GM18505 (cell line): ENCODE measurements at regions not wholly inside any gene's neighbourhood (a gene's known extent, or its start where the extent isn't known, plus 50 kb on each side); places are given as distances from the start of the nearest gene placed in this dataset.
"Not testable (repeated sequence)": the region's sequence is repeated elsewhere in the genome, so short reads cannot be mapped to it uniquely, and the experiment has no call there.

Experiments
- ATAC-seq: cut with Tn5 transposase; IDR thresholded peaks from one replicate; pipeline ENCODE4 v1.9.1; 2021; ENCODE audit not compliant: unreplicated experiment
- POLR2A ChIP-seq: IDR thresholded peaks from 4 replicates; pipeline ENCODE4 v1.6.1; 2011; ENCODE audit warnings: borderline replicate concordance; ENCODE audit not compliant: insufficient read depth, insufficient read length; ENCODE audit errors: extremely low read depth

- no peak for ATAC-seq
- no peak for TF ChIP-seq POLR2A
Measured at GRCh38 chr9:63728287-63728686, 1556.7 kb downstream of the FOXD4L5 start.

GRCh38 chr9:63708285-63708684 lies 1576.7 kb downstream of the FOXD4L5 start:
- not testable (repeated sequence) for ATAC-seq

GRCh38 chr9:63704456-63704855 lies 1580.6 kb downstream of the FOXD4L5 start:
- ATAC-seq: not testable (repeated sequence)

- ATAC-seq: not testable (repeated sequence)
Measured at GRCh38 chr9:63703670-63704069, 1581.3 kb downstream of the FOXD4L5 start.

GRCh38 chr9:63703138-63703665 lies 1581.8 kb downstream of the FOXD4L5 start:
- ATAC-seq: not testable (repeated sequence)
